Osteoblast (primary cell): ENCODE measurements at regions not wholly inside any gene's neighbourhood (a gene's known extent, or its start where the extent isn't known, plus 50 kb on each side); places are given as distances from the start of the nearest gene placed in this dataset. TPM values are rescaled to one million over a fixed set of nuclear protein-coding genes. Genes with fewer than 3 reads are reported as not detected.

ENCODE experiments used
- DNase-seq: peaks from one replicate; pipeline ENCODE4 v3.0.0; 2011; ENCODE audit warnings: low spot score, mixed read lengths; ENCODE audit not compliant: insufficient read length; ENCODE audit errors: missing footprints
- H2AFZ ChIP-seq: 2 replicates; pipeline ENCODE4 v1.6.0; 2011; ENCODE audit warnings: mild to moderate bottlenecking, low read length
- H3K27ac ChIP-seq: 2 replicates; pipeline ENCODE4 v1.5.1; 2011; ENCODE audit warnings: mild to moderate bottlenecking, low read depth, low read length, moderate library complexity
- H3K27me3 ChIP-seq: 2 replicates; pipeline ENCODE4 v1.6.0; 2012; ENCODE audit warnings: mild to moderate bottlenecking, control low read depth, inconsistent platforms, low read length, moderate library complexity; ENCODE audit not compliant: insufficient read depth
- H3K36me3 ChIP-seq: 2 replicates; pipeline ENCODE4 v1.5.1; 2011; ENCODE audit warnings: mild to moderate bottlenecking, low read length, control low read depth, moderate library complexity; ENCODE audit not compliant: insufficient read depth
- H3K4me1 ChIP-seq: 2 replicates; pipeline ENCODE4 v1.5.1; 2011; ENCODE audit warnings: mild to moderate bottlenecking, low read length, control low read depth, moderate library complexity; ENCODE audit not compliant: insufficient read depth
- H3K4me2 ChIP-seq: 2 replicates; pipeline ENCODE4 v1.6.0; 2011; ENCODE audit warnings: mild to moderate bottlenecking, low read length; ENCODE audit not compliant: insufficient read depth
- H3K4me3 ChIP-seq: fragments of 200-600 bp; sonication (generic); 3 replicates; pipeline ENCODE4 v1.5.1; 2012; ENCODE audit warnings: mild to moderate bottlenecking, low read length, inconsistent platforms; ENCODE audit not compliant: insufficient read depth
- H3K79me2 ChIP-seq: 2 replicates; pipeline ENCODE4 v1.6.0; 2012; ENCODE audit warnings: mild to moderate bottlenecking, low read length, control low read depth, inconsistent platforms; ENCODE audit not compliant: insufficient read depth
- H3K9me3 ChIP-seq: 2 replicates; pipeline ENCODE4 v1.5.1; 2011; ENCODE audit warnings: low read depth, low read length, control low read depth
- H4K20me1 ChIP-seq: 2 replicates; pipeline ENCODE4 v1.6.0; 2012; ENCODE audit warnings: mild to moderate bottlenecking, low read length, control low read depth; ENCODE audit not compliant: insufficient read depth
- CTCF ChIP-seq: IDR thresholded peaks from 2 replicates; pipeline ENCODE4 v1.5.1; 2011; ENCODE audit warnings: mild to moderate bottlenecking, low read depth, low read length, moderate library complexity; ENCODE audit errors: extremely low read depth
- small RNA-seq: library from RNA; depleted of rRNA; stranded (forward); fragments of <200 nt; gene quantifications from one replicate; pipeline ENCODE3, GENCODE V24; 2012

GRCh38 chrX:112901869-112902725 lies 61.5 kb upstream of the AMOT start:
- Histone ChIP-seq H3K36me3 (no peaks in the 10 kb centered on the region), H2AFZ (no peak overlapping the region), H4K20me1 (no peaks in the 10 kb centered on the region), H3K9me3 (peaks cover 3% of the 10 kb centered on the region), H3K4me3 (no peak overlapping the region), H3K27me3 (no peaks in the 10 kb centered on the region), H3K27ac (no peak overlapping the region), H3K79me2 (no peaks in the 10 kb centered on the region), H3K4me2 (no peak overlapping the region), H3K4me1 (no peaks in the 10 kb centered on the region)
- DNase-seq: no peak
- no peak for TF ChIP-seq CTCF

GRCh38 chrX:112896051-112896450 lies 55.4 kb upstream of the AMOT start:
- H3K4me3 ChIP-seq: no peak overlapping the region
- no peak overlapping the region for H2AFZ ChIP-seq
- no peaks in the 10 kb centered on the region for H3K9me3 ChIP-seq
- no peak overlapping the region for H3K27ac ChIP-seq
- no peak overlapping the region for H3K4me2 ChIP-seq
- DNase-seq: no peak
- no peaks in the 10 kb centered on the region for H3K79me2 ChIP-seq
- no peaks in the 10 kb centered on the region for H3K27me3 ChIP-seq
- no peaks in the 10 kb centered on the region for H4K20me1 ChIP-seq
- H3K4me1 ChIP-seq: no peaks in the 10 kb centered on the region
- no peak for TF ChIP-seq CTCF
- H3K36me3 ChIP-seq: no peaks in the 10 kb centered on the region

Small RNAs in the stretch of these regions (small RNA-seq; reads per million reads assigned to genes)
- gene AL031183.1: not detected
- not detected for gene RF00012
- not detected for gene RF00088
- gene RN7SL93P: not detected
- not detected for gene RNU1-57P
- gene RNU6-1015P: not detected
